Natural killer cell (primary cell): ENCODE measurements at regions not wholly inside any gene's neighbourhood (a gene's known extent, or its start where the extent isn't known, plus 50 kb on each side); places are given as distances from the start of the nearest gene placed in this dataset.

Experiments
- ATAC-seq, 3 donors: fragments of 150-1000 bp in 2 of 3; fragments of 200-7000 bp in 1 of 3; cut with Tn5 transposase; 1 replicate in 1 of 3; 2 replicates in 2 of 3; pipeline ENCODE4 v1.10.0; 2021; ENCODE audit warnings: mild to moderate bottlenecking in 2 of 3, moderate library complexity in 2 of 3
- DNase-seq, 2 donors: peaks; one replicate each; pipeline versions ENCODE4 v3.0.0 to v3.0.0-alpha.2; 2013 to 2021; ENCODE audit warnings: mixed read lengths in 1 of 2
- H3K27ac ChIP-seq: one replicate; pipeline ENCODE4 v1.5.1; 2013; ENCODE audit warnings: mild to moderate bottlenecking, low read length
- H3K27me3 ChIP-seq: one replicate; pipeline ENCODE4 v1.6.1; 2013; ENCODE audit warnings: low read length; ENCODE audit not compliant: control insufficient read depth, insufficient read depth
- H3K36me3 ChIP-seq: one replicate; pipeline ENCODE4 v1.6.1; 2013; ENCODE audit warnings: low read length; ENCODE audit not compliant: control insufficient read depth, insufficient read depth
- H3K4me1 ChIP-seq: one replicate; pipeline ENCODE4 v1.6.1; 2013; ENCODE audit warnings: low read length; ENCODE audit not compliant: control insufficient read depth, insufficient read depth
- H3K4me3 ChIP-seq: one replicate; pipeline ENCODE4 v1.5.1; 2013; ENCODE audit warnings: low read length
- H3K9me3 ChIP-seq: one replicate; pipeline ENCODE4 v1.6.1; 2013; ENCODE audit warnings: low read length; ENCODE audit not compliant: control insufficient read depth, insufficient read depth
- H3K27ac Mint-ChIP-seq, 2 donors: one replicate each; pipeline ENCODE4 v1.8.0; 2022; ENCODE audit warnings: mild to moderate bottlenecking in 2 of 2, mixed read lengths in 2 of 2, moderate library complexity in 1 of 2
- H3K27me3 Mint-ChIP-seq, 2 donors: one replicate each; pipeline ENCODE4 v1.8.0; 2022; ENCODE audit warnings: low read depth in 2 of 2, mixed read lengths in 2 of 2
- H3K36me3 Mint-ChIP-seq: one replicate; pipeline ENCODE4 v1.8.0; 2022; ENCODE audit warnings: mixed read lengths
- H3K4me1 Mint-ChIP-seq, 2 donors: one replicate each; pipeline ENCODE4 v1.8.0; 2022; ENCODE audit warnings: mixed read lengths in 2 of 2
- H3K4me3 Mint-ChIP-seq: one replicate; pipeline ENCODE4 v1.8.0; 2022; ENCODE audit warnings: mild to moderate bottlenecking, moderate library complexity, mixed read lengths
- H3K9me3 Mint-ChIP-seq, 2 donors: one replicate each; pipeline ENCODE4 v1.8.0; 2022; ENCODE audit warnings: mixed read lengths in 2 of 2
- WGBS: methylation state at CpG from one replicate; pipeline ENCODE4 v1.1.7; 2013; ENCODE audit warnings: missing lambda C conversion rate; ENCODE audit not compliant: insufficient coverage; 5-methylcytosine and 5-hydroxymethylcytosine counted together
- intact Hi-C: fragments of 100-400 bp; cut with micrococcal nuclease; formaldehyde crosslinking; loops from one replicate; pipeline ENCODE4 v1.14.2; 2022
- TF ChIP-seq, protein P1 (sequence below): fragments of 200-600 bp; IDR thresholded peaks from one replicate; pipeline ENCODE4 v1.8.0; 2022; ENCODE audit warnings: antibody characterized with exemption

DNA sequence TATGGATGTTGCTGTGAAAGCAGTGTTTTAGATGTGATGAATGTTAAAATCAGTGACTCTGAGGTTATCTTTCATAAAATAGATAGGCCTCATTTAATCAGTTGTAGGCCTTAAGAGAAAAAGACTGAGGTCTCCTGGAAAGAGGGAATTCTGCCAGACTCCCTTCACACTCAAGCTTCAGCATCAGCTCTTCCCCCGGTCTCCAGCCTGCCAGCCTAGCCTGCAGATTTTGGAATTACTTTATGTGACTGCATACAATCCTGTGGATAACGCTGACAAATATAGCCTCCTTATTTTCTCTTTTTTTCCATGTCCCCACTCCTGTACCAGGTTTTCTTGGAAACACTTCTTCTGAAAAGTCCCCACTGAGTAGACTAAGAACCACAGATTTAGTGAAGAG lies 510.3 kb downstream of the GBE1 start:
- H3K27me3 Mint-ChIP-seq = no peaks in the 10 kb centered on the region
- TF ChIP-seq, protein P1, sequence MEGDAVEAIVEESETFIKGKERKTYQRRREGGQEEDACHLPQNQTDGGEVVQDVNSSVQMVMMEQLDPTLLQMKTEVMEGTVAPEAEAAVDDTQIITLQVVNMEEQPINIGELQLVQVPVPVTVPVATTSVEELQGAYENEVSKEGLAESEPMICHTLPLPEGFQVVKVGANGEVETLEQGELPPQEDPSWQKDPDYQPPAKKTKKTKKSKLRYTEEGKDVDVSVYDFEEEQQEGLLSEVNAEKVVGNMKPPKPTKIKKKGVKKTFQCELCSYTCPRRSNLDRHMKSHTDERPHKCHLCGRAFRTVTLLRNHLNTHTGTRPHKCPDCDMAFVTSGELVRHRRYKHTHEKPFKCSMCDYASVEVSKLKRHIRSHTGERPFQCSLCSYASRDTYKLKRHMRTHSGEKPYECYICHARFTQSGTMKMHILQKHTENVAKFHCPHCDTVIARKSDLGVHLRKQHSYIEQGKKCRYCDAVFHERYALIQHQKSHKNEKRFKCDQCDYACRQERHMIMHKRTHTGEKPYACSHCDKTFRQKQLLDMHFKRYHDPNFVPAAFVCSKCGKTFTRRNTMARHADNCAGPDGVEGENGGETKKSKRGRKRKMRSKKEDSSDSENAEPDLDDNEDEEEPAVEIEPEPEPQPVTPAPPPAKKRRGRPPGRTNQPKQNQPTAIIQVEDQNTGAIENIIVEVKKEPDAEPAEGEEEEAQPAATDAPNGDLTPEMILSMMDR = no peak
- H3K4me1 ChIP-seq = no peaks in the 10 kb centered on the region
- no peak overlapping the region for H3K4me3 ChIP-seq
- no peaks in the 10 kb centered on the region for H3K36me3 ChIP-seq
- intact Hi-C loops = no loop called here
- H3K27ac ChIP-seq = no peak overlapping the region
- H3K9me3 Mint-ChIP-seq = peaks cover 7 to 12% of the 10 kb centered on the region in 2 donors
- H3K4me1 Mint-ChIP-seq = no peaks in the 10 kb centered on the region
- no peaks in the 10 kb centered on the region for H3K9me3 ChIP-seq
- WGBS = 93% methylated on average over 2 of the region's 2 CpGs
- H3K4me3 Mint-ChIP-seq = no peak overlapping the region
- H3K27me3 ChIP-seq = no peaks in the 10 kb centered on the region
- no peak for ATAC-seq
- H3K27ac Mint-ChIP-seq = no peak overlapping the region
- no peaks in the 10 kb centered on the region for H3K36me3 Mint-ChIP-seq
- DNase-seq = no peak

DNA sequence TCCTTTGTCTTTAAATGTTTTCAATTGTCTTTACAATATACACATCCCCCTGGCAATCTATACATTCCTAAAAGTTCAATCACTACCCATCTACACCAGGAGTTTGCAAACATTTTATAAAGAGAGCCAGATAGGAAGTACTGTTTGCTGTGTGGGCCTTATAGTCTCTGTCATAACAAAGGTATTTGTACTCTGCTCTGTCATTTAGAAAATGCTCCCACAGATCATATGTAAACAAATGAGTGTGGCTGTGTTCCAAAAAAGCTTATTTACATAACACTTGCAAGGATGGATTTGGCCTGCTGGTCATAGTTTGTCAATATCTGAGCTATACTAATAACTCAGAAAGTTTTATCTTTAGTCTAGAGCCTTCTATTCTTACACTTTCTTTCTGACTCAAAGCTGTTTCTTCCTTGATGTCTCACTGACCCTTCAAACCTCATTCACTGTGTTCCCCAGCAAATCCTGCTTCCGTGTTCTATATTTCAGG lies 511.9 kb downstream of the GBE1 start:
- Mint-ChIP-seq H3K27me3 (no peaks in the 10 kb centered on the region), H3K36me3 (no peaks in the 10 kb centered on the region), H3K4me1 (no peaks in the 10 kb centered on the region), H3K27ac (no peak overlapping the region), H3K9me3 (peaks cover 7 to 10% of the 10 kb centered on the region in 2 donors), H3K4me3 (no peak overlapping the region)
- Histone ChIP-seq H3K4me3 (no peak overlapping the region), H3K4me1 (no peaks in the 10 kb centered on the region), H3K9me3 (no peaks in the 10 kb centered on the region), H3K27ac (no peak overlapping the region), H3K27me3 (no peaks in the 10 kb centered on the region), H3K36me3 (no peaks in the 10 kb centered on the region)
- intact Hi-C loops = no loop called here
- TF ChIP-seq, protein P1 = no peak
- no peak for DNase-seq
- WGBS = 93% methylated on average over 1 of the region's 1 CpG
- ATAC-seq = no peak

DNA sequence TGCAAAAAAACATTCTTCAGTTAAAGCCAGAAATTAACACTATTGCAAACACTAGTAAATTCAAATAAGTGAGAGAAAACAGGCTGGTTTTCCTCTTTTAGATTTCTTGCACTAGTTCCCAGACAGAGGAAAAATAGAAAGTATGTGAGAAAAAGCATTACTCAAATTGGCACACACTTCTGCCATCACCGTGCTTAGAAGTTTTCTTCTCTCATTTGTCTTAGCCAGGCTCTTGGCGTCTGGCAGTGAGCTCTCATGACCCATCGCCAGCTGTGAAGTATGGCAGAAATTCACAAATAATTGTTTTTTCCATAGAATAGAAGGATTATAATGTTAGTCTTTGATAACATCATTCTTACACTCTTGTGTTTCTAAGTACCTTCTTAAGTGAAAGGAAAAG lies 515.9 kb downstream of the GBE1 start:
- H3K9me3 Mint-ChIP-seq = peaks cover 7 to 9% of the 10 kb centered on the region in 2 donors

DNA sequence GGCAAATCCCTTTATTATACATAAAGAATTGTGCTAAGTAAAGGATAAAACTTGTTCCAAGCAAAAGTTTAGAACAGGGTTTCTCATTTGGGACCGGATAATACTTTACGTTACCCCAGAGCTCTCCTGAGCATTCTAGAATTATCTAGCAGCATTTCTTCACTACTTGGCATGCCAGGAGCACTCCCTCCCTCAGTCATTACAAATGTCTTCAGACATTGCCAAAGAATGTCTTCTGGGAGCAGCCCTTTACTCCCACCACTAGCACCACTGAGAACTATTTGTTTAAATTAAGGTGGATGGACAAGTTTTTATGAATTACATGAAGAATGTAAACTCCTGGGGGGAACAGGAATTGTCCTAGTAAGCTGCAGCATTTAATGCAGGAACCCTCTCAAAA lies 516.4 kb downstream of the GBE1 start:
- TF ChIP-seq, protein P1 = no peak
- H3K36me3 ChIP-seq = no peaks in the 10 kb centered on the region
- H3K27ac ChIP-seq = no peak overlapping the region
- intact Hi-C loops = no loop called here
- H3K27me3 ChIP-seq = no peaks in the 10 kb centered on the region
- WGBS = 98% methylated on average over 2 of the region's 2 CpGs
- Mint-ChIP-seq H3K4me3 (no peak overlapping the region), H3K9me3 (peaks cover 6 to 8% of the 10 kb centered on the region in 2 donors), H3K36me3 (no peaks in the 10 kb centered on the region), H3K27me3 (no peaks in the 10 kb centered on the region), H3K27ac (no peak overlapping the region), H3K4me1 (no peaks in the 10 kb centered on the region)
- H3K4me1 ChIP-seq = no peaks in the 10 kb centered on the region
- no peak overlapping the region for H3K4me3 ChIP-seq
- no peaks in the 10 kb centered on the region for H3K9me3 ChIP-seq
- ATAC-seq (no peak), DNase-seq (no peak)

More for the DNA sequence above, 515.9 kb downstream of the GBE1 start:
- no peaks in the 10 kb centered on the region for H3K36me3 ChIP-seq
- no peaks in the 10 kb centered on the region for H3K27me3 ChIP-seq
- no peak overlapping the region for H3K27ac ChIP-seq
- no peak overlapping the region for H3K4me3 ChIP-seq
- Mint-ChIP-seq H3K4me3 (no peak overlapping the region), H3K36me3 (no peaks in the 10 kb centered on the region), H3K27me3 (no peaks in the 10 kb centered on the region), H3K4me1 (no peaks in the 10 kb centered on the region), H3K27ac (no peak overlapping the region)
- H3K9me3 ChIP-seq = no peaks in the 10 kb centered on the region
- TF ChIP-seq, protein P1 = no peak
- intact Hi-C loops = no loop called here
- no peak for ATAC-seq
- no peak for DNase-seq
- WGBS = 63% methylated on average over 2 of the region's 3 CpGs
- H3K4me1 ChIP-seq = no peaks in the 10 kb centered on the region
